SK-N-MC (cell line): ENCODE measurements at regions not wholly inside any gene's neighbourhood (a gene's known extent, or its start where the extent isn't known, plus 50 kb on each side); places are given as distances from the start of the nearest gene placed in this dataset.

Experiments used
- EZH2 ChIP-seq: fragments of 200-600 bp; sonication (generic); IDR thresholded peaks from one replicate; pipeline ENCODE4 v1.6.1; 2017; ENCODE audit warnings: antibody characterized with exemption
- FOXP2 ChIP-seq: optimal IDR thresholded peaks from 2 replicates; pipeline ENCODE3; 2011; ENCODE audit warnings: mild to moderate bottlenecking, moderate library complexity; ENCODE audit not compliant: insufficient read depth; ENCODE audit errors: extremely low read length, control extremely low read depth
- POLR2AphosphoS5 ChIP-seq: IDR thresholded peaks from 2 replicates; pipeline ENCODE4 v1.6.1; 2012; ENCODE audit warnings: mild to moderate bottlenecking, low read depth, low read length, borderline replicate concordance

DNA sequence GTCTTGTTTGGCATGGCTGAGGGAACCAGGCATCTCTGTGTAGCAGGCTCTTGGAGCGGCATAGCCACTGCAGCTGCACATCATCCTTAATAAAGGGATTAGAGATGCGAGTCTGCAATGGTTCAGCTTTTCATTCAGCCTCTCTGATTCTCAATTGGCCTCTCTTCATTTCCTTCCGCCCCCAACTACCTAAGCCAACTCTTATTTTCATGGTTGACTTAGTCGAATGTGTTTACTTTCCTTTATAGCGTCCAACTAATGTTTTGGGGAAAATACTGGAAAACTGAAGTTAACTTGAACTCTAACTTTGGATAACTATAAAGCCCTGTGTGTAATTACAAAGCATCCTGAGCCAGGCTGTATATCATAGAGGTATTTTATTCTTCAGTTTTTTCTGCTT, 202.2 kb upstream of the KIAA1217 start:
- TF ChIP-seq POLR2AphosphoS5 (no peak), EZH2 (no peak), FOXP2 (no peak)
